PFSK-1 (cell line): ENCODE measurements at regions not wholly inside any gene's neighbourhood (a gene's known extent, or its start where the extent isn't known, plus 50 kb on each side); places are given as distances from the start of the nearest gene placed in this dataset.

Source experiments
- FOXP2 ChIP-seq: optimal IDR thresholded peaks from 2 replicates; pipeline ENCODE3; 2011; ENCODE audit warnings: borderline replicate concordance, control low read depth, inconsistent platforms; ENCODE audit not compliant: insufficient read depth; ENCODE audit errors: extremely low read length, extremely low read depth
- POLR2AphosphoS5 ChIP-seq: IDR thresholded peaks from 2 replicates; pipeline ENCODE4 v1.6.1; 2012; ENCODE audit warnings: low read depth, mild to moderate bottlenecking, control low read depth, low read length, moderate library complexity
- REST ChIP-seq, 2 experiments: IDR thresholded peaks; 2 replicates each; pipeline versions ENCODE4 v1.6.1 to v1.8.0; 2011 to 2012; ENCODE audit warnings: low read depth in 2 of 2, low read length in 2 of 2, control low read depth in 1 of 2, inconsistent platforms in 1 of 2, mild to moderate bottlenecking in 1 of 2, moderate library complexity in 1 of 2; ENCODE audit not compliant: insufficient read depth in 1 of 2
- TAF1 ChIP-seq: IDR thresholded peaks from 2 replicates; pipeline ENCODE4 v1.6.1; 2012; ENCODE audit warnings: low read length, control low read depth, borderline replicate concordance; ENCODE audit not compliant: insufficient read depth

- TF ChIP-seq POLR2AphosphoS5 (no peak), FOXP2 (no peak), TAF1 (no peak), REST (IDR thresholded peaks at IDR 0.05; ENCODE audit: insufficient read depth in 1 of 2, low read depth in 2 of 2, low read length in 2 of 2) (no peak)
Observed at GRCh38 chr7:41603985-41604384, 98.9 kb downstream of the INHBA start.
